HEK293T (cell line): ENCODE measurements at regions not wholly inside any gene's neighbourhood (a gene's known extent, or its start where the extent isn't known, plus 50 kb on each side); places are given as distances from the start of the nearest gene placed in this dataset.

Experiments used
- CTCF ChIA-PET: fragments of 350-600 bp; formaldehyde crosslinking; extraction: SDS; loops from one replicate; lab custom pipeline; 2021; ENCODE audit warnings: antibody characterized with exemption, inconsistent platforms; lab: Yijun Ruan, JAX
- POLR2A ChIA-PET: fragments of 350-600 bp; formaldehyde crosslinking; extraction: SDS; loops from one replicate; lab custom pipeline; 2020; ENCODE audit warnings: antibody characterized with exemption, inconsistent platforms; lab: Yijun Ruan, JAX
- DNase-seq: peaks from one replicate; pipeline ENCODE4 v3.0.0; 2012; ENCODE audit warnings: mixed read lengths; ENCODE audit errors: extremely low spot score
- ARNT ChIP-seq: fragments of 450-650 bp; IDR thresholded peaks from 2 replicates; pipeline ENCODE4 v1.6.1; 2017; ENCODE audit warnings: mild to moderate bottlenecking
- BHLHE40 ChIP-seq: fragments of 450-650 bp; IDR thresholded peaks from 2 replicates; pipeline ENCODE4 v1.6.1; 2016; ENCODE audit warnings: mild to moderate bottlenecking, moderate library complexity, borderline replicate concordance
- CTBP1 ChIP-seq: fragments of 450-650 bp; IDR thresholded peaks from 2 replicates; pipeline ENCODE4 v1.6.1; 2016; ENCODE audit warnings: borderline replicate concordance
- ELF4 ChIP-seq: fragments of 450-650 bp; IDR thresholded peaks from 2 replicates; pipeline ENCODE4 v1.6.1; 2017; ENCODE audit warnings: antibody characterized with exemption
- FOXA1 ChIP-seq: fragments of 450-650 bp; IDR thresholded peaks from 2 replicates; pipeline ENCODE4 v1.6.1; 2016; ENCODE audit warnings: mild to moderate bottlenecking
- FOXK2 ChIP-seq: fragments of 450-650 bp; IDR thresholded peaks from 2 replicates; pipeline ENCODE4 v1.6.1; 2016; ENCODE audit warnings: mild to moderate bottlenecking
- FOXM1 ChIP-seq: fragments of 450-650 bp; IDR thresholded peaks from 2 replicates; pipeline ENCODE4 v1.6.1; 2017; ENCODE audit warnings: mild to moderate bottlenecking, borderline replicate concordance
- HDGF ChIP-seq: fragments of 450-650 bp; IDR thresholded peaks from 2 replicates; pipeline ENCODE4 v1.6.1; 2017; ENCODE audit warnings: antibody characterized with exemption, borderline replicate concordance
- L3MBTL2 ChIP-seq: fragments of 450-650 bp; conservative IDR thresholded peaks from 2 replicates; pipeline ENCODE4 v1.6.1; 2016; ENCODE audit warnings: mild to moderate bottlenecking
- LEF1 ChIP-seq: fragments of 450-650 bp; IDR thresholded peaks from 2 replicates; pipeline ENCODE4 v1.6.1; 2017; ENCODE audit warnings: mild to moderate bottlenecking, borderline replicate concordance
- NFRKB ChIP-seq: fragments of 450-650 bp; IDR thresholded peaks from 2 replicates; pipeline ENCODE4 v1.6.1; 2016; ENCODE audit warnings: mild to moderate bottlenecking, moderate library complexity
- SP1 ChIP-seq: fragments of 450-650 bp; IDR thresholded peaks from 2 replicates; pipeline ENCODE4 v1.6.1; 2017
- SUZ12 ChIP-seq: fragments of 450-650 bp; IDR thresholded peaks from 2 replicates; pipeline ENCODE4 v1.6.1; 2016; ENCODE audit warnings: mild to moderate bottlenecking
- TARDBP ChIP-seq: fragments of 450-650 bp; IDR thresholded peaks from 2 replicates; pipeline ENCODE4 v1.6.1; 2016
- ZNF384 ChIP-seq: fragments of 450-650 bp; IDR thresholded peaks from 2 replicates; pipeline ENCODE4 v1.6.1; 2016
- TF ChIP-seq, protein P1 (sequence below): fragments of 450-650 bp; IDR thresholded peaks from 2 replicates; pipeline ENCODE4 v1.6.1; 2016

DNA sequence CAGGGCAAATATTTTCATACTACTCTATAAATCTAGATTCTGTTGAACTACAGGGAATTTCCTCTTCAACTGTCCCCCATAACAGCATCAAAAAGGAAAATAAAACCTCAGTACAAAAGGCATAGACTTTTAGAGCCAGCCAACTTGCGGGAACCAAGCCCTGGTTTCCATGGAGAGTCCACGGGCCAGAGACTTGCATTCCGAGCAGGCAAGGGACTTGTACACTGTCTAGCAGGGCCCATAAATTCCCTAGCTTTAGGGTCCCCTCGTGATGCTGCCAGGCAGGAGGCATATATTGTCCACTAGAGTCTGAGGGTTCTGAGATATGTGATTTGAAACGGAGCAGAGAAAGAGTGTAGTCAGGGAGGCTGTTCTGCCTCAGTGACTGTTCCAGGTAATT is 153.1 kb upstream of the SLC14A2 start:
- DNase-seq = no peak
- ChIA-PET POLR2A (no interaction called here), CTCF (no interaction called here)
- TF ChIP-seq FOXA1 (no peak), HDGF (no peak), SP1 (no peak), CTBP1 (no peak), L3MBTL2 (no peak), ZNF384 (no peak), TARDBP (no peak), SUZ12 (no peak)

DNA sequence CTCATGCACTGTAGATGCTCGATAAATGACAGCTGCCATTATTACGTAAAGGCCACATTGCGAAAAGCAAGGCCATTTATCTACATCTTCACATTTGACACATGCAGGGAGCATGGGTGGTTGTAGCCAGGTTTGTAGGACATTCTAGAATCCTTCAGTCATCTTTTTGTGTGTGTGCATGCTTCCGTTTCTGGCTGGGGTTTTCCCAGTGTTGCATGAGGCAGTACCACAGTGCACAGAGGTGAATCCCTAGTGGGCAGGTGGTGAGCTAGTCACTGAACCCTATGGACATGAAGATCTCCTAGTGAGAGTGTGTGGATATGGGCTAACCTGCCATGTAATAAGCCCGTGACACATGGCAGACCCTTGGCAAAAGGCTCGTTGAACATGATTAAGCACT is 151.8 kb upstream of the SLC14A2 start:
- ChIA-PET CTCF (no interaction called here), POLR2A (no interaction called here)
- no peak for TF ChIP-seq ZNF384
- TF ChIP-seq FOXK2 = no peak
- TF ChIP-seq ARNT = no peak
- TF ChIP-seq LEF1 = no peak
- TF ChIP-seq CTBP1 = no peak
- TF ChIP-seq SUZ12 = no peak
- TF ChIP-seq SP1 = no peak
- no peak for TF ChIP-seq BHLHE40
- TF ChIP-seq FOXA1 = no peak
- DNase-seq = no peak

DNA sequence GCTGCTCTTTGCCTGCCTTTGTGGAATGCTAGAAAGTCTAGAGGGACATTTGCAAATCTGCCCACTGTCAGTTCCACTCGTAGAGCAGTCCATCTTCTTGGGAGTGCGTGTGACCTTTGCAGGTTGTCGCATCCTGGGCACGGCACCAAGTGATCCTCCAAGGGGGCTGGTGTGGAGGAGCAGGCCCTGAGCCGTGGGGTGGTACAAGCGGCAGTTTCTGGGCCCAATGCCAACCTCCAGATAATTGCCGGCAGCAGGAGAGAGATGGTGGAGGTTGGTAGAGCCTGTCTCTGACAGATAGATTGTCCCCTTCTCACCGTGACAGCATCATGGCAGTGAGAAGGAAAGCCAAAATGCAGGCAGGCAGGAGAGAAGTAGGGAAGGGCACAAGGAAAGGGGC is 150.7 kb upstream of the SLC14A2 start:
- ChIA-PET POLR2A (no interaction called here), CTCF (no interaction called here)
- DNase-seq = no peak
- TF ChIP-seq CTBP1 = no peak
- TF ChIP-seq HDGF = no peak
- no peak for TF ChIP-seq ARNT
- TF ChIP-seq LEF1 = no peak
- no peak for TF ChIP-seq SUZ12
- no peak for TF ChIP-seq ELF4
- TF ChIP-seq SP1 = no peak
- no peak for TF ChIP-seq NFRKB
- no peak for TF ChIP-seq BHLHE40
- TF ChIP-seq FOXM1 = no peak
- no peak for TF ChIP-seq FOXK2
- no peak for TF ChIP-seq TARDBP
- no peak for TF ChIP-seq ZNF384
- TF ChIP-seq L3MBTL2 = no peak
- no peak for TF ChIP-seq FOXA1
- TF ChIP-seq, protein P1, sequence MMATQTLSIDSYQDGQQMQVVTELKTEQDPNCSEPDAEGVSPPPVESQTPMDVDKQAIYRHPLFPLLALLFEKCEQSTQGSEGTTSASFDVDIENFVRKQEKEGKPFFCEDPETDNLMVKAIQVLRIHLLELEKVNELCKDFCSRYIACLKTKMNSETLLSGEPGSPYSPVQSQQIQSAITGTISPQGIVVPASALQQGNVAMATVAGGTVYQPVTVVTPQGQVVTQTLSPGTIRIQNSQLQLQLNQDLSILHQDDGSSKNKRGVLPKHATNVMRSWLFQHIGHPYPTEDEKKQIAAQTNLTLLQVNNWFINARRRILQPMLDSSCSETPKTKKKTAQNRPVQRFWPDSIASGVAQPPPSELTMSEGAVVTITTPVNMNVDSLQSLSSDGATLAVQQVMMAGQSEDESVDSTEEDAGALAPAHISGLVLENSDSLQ = no peak

DNA sequence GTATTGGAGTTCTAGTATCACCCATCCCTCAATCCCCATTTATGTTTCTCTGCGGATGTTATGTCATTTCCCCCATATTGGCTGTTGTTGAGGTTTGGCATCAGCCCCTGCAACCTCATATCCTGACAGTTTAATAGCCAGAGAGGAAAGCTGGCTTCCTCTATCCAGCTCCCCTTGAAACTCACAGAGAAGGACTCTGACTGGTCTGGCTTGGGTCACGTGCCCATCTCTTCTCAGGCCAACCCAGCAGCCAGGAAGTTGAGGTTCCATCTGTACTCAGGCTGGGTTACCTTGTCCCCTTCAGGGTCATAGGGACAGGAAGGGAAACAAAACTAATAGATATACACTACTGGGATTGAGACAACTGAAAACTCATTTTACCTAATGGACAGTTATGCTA is 148.0 kb upstream of the SLC14A2 start:
- ChIA-PET CTCF (no interaction called here), POLR2A (no interaction called here)
- no peak for DNase-seq
- TF ChIP-seq, protein P1 = no peak
- TF ChIP-seq ARNT (no peak), SUZ12 (no peak), FOXA1 (no peak), CTBP1 (no peak), L3MBTL2 (no peak), TARDBP (no peak), ZNF384 (no peak), HDGF (no peak), BHLHE40 (no peak), NFRKB (no peak), LEF1 (no peak), FOXK2 (no peak), ELF4 (no peak), SP1 (no peak), FOXM1 (no peak)

DNA sequence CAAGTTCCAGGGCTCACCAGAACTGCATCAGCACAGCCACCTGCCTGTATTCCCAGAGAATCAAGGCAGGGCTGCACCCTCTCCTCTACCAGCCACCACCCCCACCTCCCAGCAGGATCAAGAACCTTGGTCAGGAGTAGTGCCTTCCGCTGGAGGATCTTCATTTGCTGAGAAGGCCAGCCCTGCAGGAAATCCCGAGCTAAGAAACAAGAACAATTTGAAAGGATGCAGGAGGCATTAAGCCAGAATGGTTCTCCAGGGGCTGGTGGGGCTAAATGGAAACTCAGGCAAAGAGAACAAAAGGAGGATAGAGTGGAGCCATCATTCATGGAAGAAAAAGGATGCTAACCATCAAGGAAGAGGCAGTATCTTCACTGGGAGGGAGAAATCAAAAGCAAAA is 147.3 kb upstream of the SLC14A2 start:
- no peak for DNase-seq
- TF ChIP-seq FOXM1 (no peak), ARNT (no peak), ELF4 (no peak), ZNF384 (no peak), BHLHE40 (no peak), LEF1 (no peak), NFRKB (no peak), CTBP1 (no peak), SUZ12 (no peak), L3MBTL2 (no peak), SP1 (no peak), TARDBP (no peak), HDGF (no peak), FOXA1 (no peak)
- TF ChIP-seq, protein P1 = no peak
- ChIA-PET POLR2A (no interaction called here), CTCF (no interaction called here)

DNA sequence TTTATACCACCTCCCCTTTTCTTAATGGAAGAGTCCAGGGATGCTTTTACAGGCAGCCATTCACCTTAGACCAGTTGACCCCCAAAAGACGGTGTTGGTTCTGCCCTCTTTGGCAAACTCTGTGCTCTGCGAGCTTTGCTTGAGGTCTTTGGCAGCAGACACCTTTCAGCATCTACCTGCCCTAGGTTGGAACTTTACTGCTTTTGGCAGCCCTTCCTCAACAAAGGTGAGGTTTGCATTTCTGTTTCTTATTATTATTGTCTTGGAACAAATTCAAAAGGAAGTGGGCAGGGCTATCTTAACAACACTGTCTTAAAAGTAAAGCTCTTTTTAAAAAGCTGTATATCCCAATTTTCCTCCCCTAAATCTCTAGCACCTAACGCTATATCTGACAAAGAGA is 136.4 kb upstream of the SLC14A2 start:
- TF ChIP-seq SUZ12 (no peak), FOXA1 (no peak), TARDBP (no peak), L3MBTL2 (no peak), ELF4 (no peak), BHLHE40 (no peak), SP1 (no peak), ARNT (no peak), FOXM1 (no peak), ZNF384 (no peak), CTBP1 (no peak), FOXK2 (no peak), HDGF (no peak), NFRKB (no peak), LEF1 (no peak)
- TF ChIP-seq, protein P1 = no peak
- ChIA-PET POLR2A (no interaction called here), CTCF (no interaction called here)
- DNase-seq = no peak
